ENCODE measurements at regions not wholly inside any gene's neighbourhood (a gene's known extent, or its start where the extent isn't known, plus 50 kb on each side); places are given as distances from the start of the nearest gene placed in this dataset.

DNA sequence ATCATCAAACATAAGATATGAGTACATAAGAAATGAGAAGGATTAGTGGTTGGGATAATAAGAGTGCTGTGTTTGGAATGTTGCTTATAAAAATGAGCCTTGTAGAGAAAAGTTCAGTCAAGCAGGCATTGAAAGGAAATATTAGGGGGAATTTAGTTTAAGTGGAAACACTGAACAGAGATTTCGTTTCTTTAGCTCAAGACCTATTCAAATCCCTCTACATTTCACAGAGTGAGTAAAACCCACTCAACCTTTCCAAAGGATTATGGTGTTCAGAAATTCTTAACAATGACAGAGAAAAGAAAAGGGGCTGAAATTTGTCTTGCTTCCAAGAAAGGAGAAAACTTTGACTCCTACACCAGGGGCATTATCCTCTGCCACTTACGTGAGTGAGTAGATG, 1072.4 kb upstream of the LCORL start (continued):
- TF ChIP-seq ZBTB46 (CRISPR knock-in tag; IDR thresholded peaks at IDR 0.05; ENCODE audit: borderline replicate concordance): no peak

DNA sequence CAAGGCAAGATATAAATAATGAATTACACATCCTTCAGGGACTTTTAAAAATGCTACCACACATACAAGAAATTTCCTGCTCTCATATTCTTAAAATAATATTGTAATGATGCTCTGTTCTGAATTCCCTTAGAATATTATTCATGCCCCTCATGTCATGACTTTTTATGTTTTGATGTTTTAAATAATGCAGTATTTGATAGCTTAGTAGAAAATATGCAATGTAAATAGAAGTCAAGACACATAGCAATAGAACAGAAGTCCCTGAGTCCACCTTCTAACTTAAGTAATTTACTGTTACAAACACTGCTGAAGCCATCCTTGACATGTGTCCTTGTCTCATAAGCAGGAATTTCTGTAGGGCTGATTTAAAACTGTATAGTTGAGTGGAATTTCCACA, 1071.2 kb upstream of the LCORL start:
- Histone ChIP-seq H3K79me2 (ENCODE audit: insufficient read depth, low read length) (no peaks in the 10 kb centered on the region), H4K20me1 (ENCODE audit: insufficient read depth, low read length) (no peaks in the 10 kb centered on the region), H3K9ac (ENCODE audit: insufficient read depth, low read depth, low read length) (no peak overlapping the region), H3K36me3 (replicated peaks in 1 of 2; ENCODE audit: control insufficient read depth in 1 of 2, insufficient read depth in 2 of 2, low read length in 2 of 2) (no peaks in the 10 kb centered on the region), H3K4me2 (ENCODE audit: low read depth, low read length) (no peak overlapping the region), H3K4me3 (replicated peaks in 1 of 3; ENCODE audit: insufficient read depth in 1 of 3, low read depth in 2 of 3, low read length in 3 of 3) (no peak overlapping the region), H3K4me1 (ENCODE audit: insufficient read depth, low read length) (no peaks in the 10 kb centered on the region), H3K9me3 (ENCODE audit: low read length) (peaks cover 90% of the 10 kb centered on the region), H2AFZ (ENCODE audit: low read length) (no peak overlapping the region), H3K27ac (ENCODE audit: extremely low read length, insufficient read depth, low read length) (no peak overlapping the region), H3K27me3 (ENCODE audit: control insufficient read depth in 1 of 2, insufficient read depth in 2 of 2, low read length in 2 of 2) (no peaks in the 10 kb centered on the region)
- in situ Hi-C loops (cut with HindIII; ENCODE audit: extremely low pct_ligation_motif_present, low pct_unique_long_range_greater_than_20kb): no loop called here
- FAIRE-seq: no peak
- no peak for TF ChIP-seq ZBTB42 (CRISPR knock-in tag; IDR thresholded peaks at IDR 0.05)
- no peak for TF ChIP-seq ZNF773 (CRISPR knock-in tag; IDR thresholded peaks at IDR 0.05; ENCODE audit: borderline replicate concordance)
- no peak for TF ChIP-seq ELF1 (CRISPR knock-in tag; IDR thresholded peaks at IDR 0.05)
- no peak for TF ChIP-seq ZNF552 (CRISPR knock-in tag; IDR thresholded peaks at IDR 0.05; ENCODE audit: borderline replicate concordance)
- TF ChIP-seq ATAD3A (CRISPR knock-in tag; IDR thresholded peaks at IDR 0.05): no peak
- no peak for TF ChIP-seq MIER3 (CRISPR knock-in tag; IDR thresholded peaks at IDR 0.05; ENCODE audit: borderline replicate concordance)
- TF ChIP-seq ZNF460 (CRISPR knock-in tag; IDR thresholded peaks at IDR 0.05; ENCODE audit: borderline replicate concordance): no peak
- no peak for TF ChIP-seq ZSCAN31 (CRISPR knock-in tag; IDR thresholded peaks at IDR 0.05; ENCODE audit: low read depth)
- BruUV-seq (replicated peaks): no TSS peak
- DNase-seq (ENCODE audit: low spot score): no peak
- ChIA-PET CTCF (ENCODE audit: low intra/inter-chr PET ratio, low total read pairs) (no interaction called here), POLR2A (no interaction called here)
- intact Hi-C loops (cut with micrococcal nuclease; ENCODE audit: unreplicated experiment): no loop called here
- no peak for ATAC-seq

Measured in HepG2 (cell line).